HepG2 (cell line): ENCODE measurements at regions not wholly inside any gene's neighbourhood (a gene's known extent, or its start where the extent isn't known, plus 50 kb on each side); places are given as distances from the start of the nearest gene placed in this dataset.

Source experiments
- ATAC-seq: fragments of 200-7000 bp; cut with Tn5 transposase; 3 replicates; pipeline ENCODE4 v1.9.1; 2020; ENCODE audit warnings: mild to moderate bottlenecking, moderate library complexity
- BruUV-seq: library from RNA; stranded (reverse); fragments of 400-500 nt; replicated peaks from 2 replicates; lab custom pipeline; 2021; lab: Mats Ljungman, UMichigan
- CTCF ChIA-PET: fragments of 300-600 bp; formaldehyde crosslinking; extraction: SDS; loops from one replicate; lab custom pipeline; 2021; ENCODE audit warnings: low total read pairs, inconsistent platforms, low intra/inter-chr PET ratio; lab: Yijun Ruan, JAX
- POLR2A ChIA-PET: fragments of 350-600 bp; sonication (Branson Sonifier 250); formaldehyde crosslinking; loops from one replicate; lab custom pipeline; 2020; ENCODE audit warnings: antibody characterized with exemption, inconsistent platforms; lab: Yijun Ruan, JAX
- DNase-seq: peaks from one replicate; pipeline ENCODE4 v3.0.0-alpha.2; 2015; ENCODE audit warnings: low spot score
- FAIRE-seq: peaks from 3 replicates; lab custom pipeline; 2011; peaks lifted over from hg19 to GRCh38; lab: Jason Lieb, UNC
- H2AFZ ChIP-seq: one replicate; pipeline ENCODE4 v1.6.1; 2011; ENCODE audit warnings: low read length, inconsistent platforms
- H3K27ac ChIP-seq: fragments of 300-600 bp; 3 replicates; pipeline ENCODE4 v1.8.0; 2011; ENCODE audit warnings: mixed run types, mild to moderate bottlenecking, mixed read lengths, low read length, inconsistent platforms; ENCODE audit not compliant: insufficient read depth; ENCODE audit errors: extremely low read length
- H3K27me3 ChIP-seq, 2 experiments: fragments of 200-600 bp in 1 of 2; 2 replicates in 1 of 2; 3 replicates in 1 of 2; pipeline versions ENCODE4 v1.6.0 to v1.8.0; 2011; ENCODE audit warnings: low read length in 2 of 2, mild to moderate bottlenecking in 2 of 2, moderate library complexity in 2 of 2, inconsistent platforms in 1 of 2; ENCODE audit not compliant: insufficient read depth in 2 of 2, control insufficient read depth in 1 of 2
- H3K36me3 ChIP-seq, 2 experiments: fragments of 200-600 bp in 1 of 2; replicated peaks in 1 of 2; 2 replicates in 1 of 2; 3 replicates in 1 of 2; pipeline versions ENCODE4 v1.5.1 to v1.8.0; 2011; ENCODE audit warnings: low read length in 2 of 2, inconsistent platforms in 1 of 2; ENCODE audit not compliant: insufficient read depth in 2 of 2, control insufficient read depth in 1 of 2
- H3K4me1 ChIP-seq: 2 replicates; pipeline ENCODE4 v1.5.1; 2012; ENCODE audit warnings: low read length, inconsistent platforms; ENCODE audit not compliant: insufficient read depth
- H3K4me2 ChIP-seq: 2 replicates; pipeline ENCODE4 v1.6.0; 2011; ENCODE audit warnings: low read depth, low read length, inconsistent platforms
- H3K4me3 ChIP-seq, 3 experiments: fragments of 200-600 bp in 1 of 3; sonication (generic), shearing (Covaris generic) in 1 of 3; replicated peaks in 1 of 3; 2 replicates each; pipeline ENCODE4 v1.5.1; 2011 to 2016; ENCODE audit warnings: low read length in 3 of 3, inconsistent platforms in 2 of 3, low read depth in 2 of 3, mild to moderate bottlenecking in 2 of 3, control low read depth in 1 of 3, mixed read lengths in 1 of 3; ENCODE audit not compliant: insufficient read depth in 1 of 3
- H3K79me2 ChIP-seq: one replicate; pipeline ENCODE4 v1.6.1; 2011; ENCODE audit warnings: low read length, inconsistent platforms; ENCODE audit not compliant: insufficient read depth
- H3K9ac ChIP-seq: 2 replicates; pipeline ENCODE4 v1.6.0; 2011; ENCODE audit warnings: mild to moderate bottlenecking, low read depth, low read length, inconsistent platforms; ENCODE audit not compliant: insufficient read depth
- H3K9me3 ChIP-seq: 2 replicates; pipeline ENCODE4 v1.5.1; 2012; ENCODE audit warnings: mild to moderate bottlenecking, low read length
- H4K20me1 ChIP-seq: 2 replicates; pipeline ENCODE4 v1.6.0; 2011; ENCODE audit warnings: inconsistent platforms, mild to moderate bottlenecking, low read length, moderate library complexity; ENCODE audit not compliant: insufficient read depth
- BHLHE40 ChIP-seq: IDR thresholded peaks from 2 replicates; pipeline ENCODE4 v1.6.1; 2011; ENCODE audit warnings: low read length, improper control_type of control experiment
- CENPT ChIP-seq: sonication (generic); formaldehyde crosslinking; IDR thresholded peaks from 2 replicates; pipeline ENCODE4 v1.8.0; 2022; ENCODE audit warnings: low read depth, mild to moderate bottlenecking, moderate library complexity, missing genetic modification reagents
- GLMP ChIP-seq: sonication (generic); formaldehyde crosslinking; IDR thresholded peaks from 2 replicates; pipeline ENCODE4 v1.9.0; 2021; ENCODE audit warnings: missing genetic modification reagents, mild to moderate bottlenecking, borderline replicate concordance
- GZF1 ChIP-seq: sonication (generic); formaldehyde crosslinking; IDR thresholded peaks from 2 replicates; pipeline ENCODE4 v1.5.1; 2020; ENCODE audit warnings: mild to moderate bottlenecking, missing genetic modification reagents
- HMGXB4 ChIP-seq, 2 experiments: sonication (generic) in 1 of 2; formaldehyde crosslinking in 1 of 2; IDR thresholded peaks; 2 replicates each; pipeline versions ENCODE4 v1.4.0 to v1.6.1; 2018 to 2020; ENCODE audit warnings: missing genetic modification reagents in 2 of 2, borderline replicate concordance in 1 of 2, low read depth in 1 of 2, mild to moderate bottlenecking in 1 of 2, missing biosample characterization in 1 of 2
- HNRNPK ChIP-seq: fragments of 200-400 bp; formaldehyde crosslinking; IDR thresholded peaks from 2 replicates; pipeline ENCODE4 v1.6.1; 2018; ENCODE audit warnings: low read length, low read depth, moderate library complexity, mild to moderate bottlenecking; ENCODE audit not compliant: poor library complexity, severe bottlenecking
- KLF16 ChIP-seq, 2 experiments: sonication (generic) in 1 of 2; formaldehyde crosslinking in 1 of 2; IDR thresholded peaks; 2 replicates each; pipeline versions ENCODE4 v1.6.1 to v1.8.0; 2016 to 2023; ENCODE audit warnings: missing genetic modification reagents in 2 of 2, missing compliant biosample characterization in 1 of 2
- POLR2AphosphoS2 ChIP-seq: IDR thresholded peaks from 2 replicates; pipeline ENCODE4 v1.6.1; 2011; ENCODE audit warnings: low read depth, low read length, improper control_type of control experiment
- SSRP1 ChIP-seq: IDR thresholded peaks from 2 replicates; pipeline ENCODE4 v1.6.1; 2016; ENCODE audit warnings: control low read depth
- UBTF ChIP-seq: sonication (generic); formaldehyde crosslinking; IDR thresholded peaks from 2 replicates; pipeline ENCODE4 v1.4.0; 2020; ENCODE audit warnings: mild to moderate bottlenecking, missing genetic modification reagents
- ZNF230 ChIP-seq: sonication (generic); formaldehyde crosslinking; IDR thresholded peaks from 2 replicates; pipeline ENCODE4 v1.4.0; 2020; ENCODE audit warnings: mild to moderate bottlenecking, missing genetic modification reagents
- ZNF235 ChIP-seq: sonication (generic); formaldehyde crosslinking; IDR thresholded peaks from 2 replicates; pipeline ENCODE4 v1.8.1; 2023; ENCODE audit warnings: mild to moderate bottlenecking, missing genetic modification reagents, borderline replicate concordance
- ZNF367 ChIP-seq: sonication (generic); formaldehyde crosslinking; IDR thresholded peaks from 2 replicates; pipeline ENCODE4 v1.4.0; 2020; ENCODE audit warnings: missing genetic modification reagents, borderline replicate concordance
- ZNF430 ChIP-seq: sonication (generic); formaldehyde crosslinking; IDR thresholded peaks from 2 replicates; pipeline ENCODE4 v1.9.0; 2021; ENCODE audit warnings: mild to moderate bottlenecking, missing genetic modification reagents
- ZNF607 ChIP-seq: sonication (generic); formaldehyde crosslinking; IDR thresholded peaks from 2 replicates; pipeline ENCODE4 v1.5.1; 2020; ENCODE audit warnings: missing genetic modification reagents, mild to moderate bottlenecking, borderline replicate concordance
- ZNF629 ChIP-seq: sonication (generic); formaldehyde crosslinking; conservative IDR thresholded peaks from 2 replicates; pipeline ENCODE4 v1.5.0; 2020; ENCODE audit warnings: missing genetic modification reagents
- WGBS: methylation state at CpG from one replicate; pipeline ENCODE4 v1.1.6; 2017; ENCODE audit warnings: low lambda C conversion rate; 5-methylcytosine and 5-hydroxymethylcytosine counted together
- in situ Hi-C: cut with HindIII; loops from 2 replicates; pipeline ENCODE4 v1.10.0; 2017; ENCODE audit warnings: low pct_unique_long_range_greater_than_20kb; ENCODE audit not compliant: extremely low pct_ligation_motif_present
- intact Hi-C: fragments of 100-400 bp; cut with micrococcal nuclease; formaldehyde crosslinking; loops from one replicate; pipeline ENCODE4 v1.10.0; 2022; ENCODE audit not compliant: unreplicated experiment

- no peaks in the 10 kb centered on the region for H3K36me3 ChIP-seq
- H2AFZ ChIP-seq, result no peak overlapping the region
- intact Hi-C loops (loop anchor here (10.0 kb wide), 4 partner anchors 146 to 356 kb away; no protein-coding TSS in a partner anchor), in situ Hi-C loops (loop anchor here (10.0 kb wide), 1 partner anchor 1226 kb away; no protein-coding TSS in a partner anchor)
- peaks cover 15% of the 10 kb centered on the region for H3K4me1 ChIP-seq
- WGBS, result 13% methylated on average over 3 of the region's 3 CpGs
- no peaks in the 10 kb centered on the region for H4K20me1 ChIP-seq
- H3K4me2 ChIP-seq, result no peak overlapping the region
- ChIA-PET CTCF (no interaction called here), POLR2A (no interaction called here)
- H3K9ac ChIP-seq, result no peak overlapping the region
- H3K4me3 ChIP-seq, result no peak overlapping the region
- no peaks in the 10 kb centered on the region for H3K27me3 ChIP-seq
- no peak for TF ChIP-seq ZNF607 (CRISPR knock-in tag)
- TF ChIP-seq POLR2AphosphoS2, result no peak
- TF ChIP-seq ZNF230 (CRISPR knock-in tag), result no peak
- no peak for TF ChIP-seq GLMP (CRISPR knock-in tag)
- no peak for TF ChIP-seq ZNF367 (CRISPR knock-in tag)
- TF ChIP-seq ZNF235 (CRISPR knock-in tag), result no peak
- TF ChIP-seq ZNF430 (CRISPR knock-in tag), result no peak
- TF ChIP-seq ZNF629, result no peak
- TF ChIP-seq HMGXB4 (CRISPR knock-in tag; IDR thresholded peaks at IDR 0.05; ENCODE audit: borderline replicate concordance in 1 of 2, low read depth in 1 of 2), result no peak
- TF ChIP-seq BHLHE40, result no peak
- no peak for TF ChIP-seq HNRNPK
- TF ChIP-seq CENPT (CRISPR knock-in tag), result no peak
- no peak for TF ChIP-seq SSRP1 (CRISPR knock-in tag)
- TF ChIP-seq KLF16 (CRISPR knock-in tag; IDR thresholded peaks at IDR 0.05), result no peak
- no peak for TF ChIP-seq GZF1 (CRISPR knock-in tag)
- no peak for TF ChIP-seq UBTF (CRISPR knock-in tag)
- no peaks in the 10 kb centered on the region for H3K9me3 ChIP-seq
- BruUV-seq, result no TSS peak
- ATAC-seq (no peak), DNase-seq (no peak), FAIRE-seq (no peak)
- H3K27ac ChIP-seq, result no peak overlapping the region
- no peaks in the 10 kb centered on the region for H3K79me2 ChIP-seq
Measured at GRCh38 chr1:219560856-219561255, 52.0 kb downstream of the ZC3H11B start.
